OCI-LY7 (cell line): ENCODE measurements at regions not wholly inside any gene's neighbourhood (a gene's known extent, or its start where the extent isn't known, plus 50 kb on each side); places are given as distances from the start of the nearest gene placed in this dataset.

Experiments
- BruUV-seq: library from RNA; stranded (reverse); fragments of 400-500 nt; replicated peaks from 2 replicates; lab custom pipeline; 2021; lab: Mats Ljungman, UMichigan
- CTCF ChIA-PET: fragments of 300-600 bp; sonication (Branson Sonifier 250); formaldehyde crosslinking; loops from one replicate; lab custom pipeline; 2022; ENCODE audit warnings: antibody characterized with exemption; ENCODE audit not compliant: unreplicated experiment; lab: Charles Lee
- POLR2A ChIA-PET: fragments of 300-600 bp; sonication (Branson Sonifier 250); formaldehyde crosslinking; loops from one replicate; lab custom pipeline; 2022; ENCODE audit warnings: antibody characterized with exemption; lab: Charles Lee
- DNase-seq: peaks from one replicate; pipeline ENCODE4 v3.0.0-alpha.2; 2015; ENCODE audit warnings: low spot score
- H2AFZ ChIP-seq: fragments of 200-600 bp; sonication (generic), shearing (Covaris generic); 2 replicates; pipeline ENCODE4 v1.6.1; 2014; ENCODE audit warnings: mild to moderate bottlenecking, antibody characterized with exemption, low read length, moderate library complexity
- H3K27ac ChIP-seq: fragments of 200-600 bp; sonication (generic); 2 replicates; pipeline ENCODE4 v1.5.1; 2014; ENCODE audit warnings: mixed run types, low read depth, mild to moderate bottlenecking, moderate library complexity, low read length, inconsistent platforms; ENCODE audit not compliant: poor library complexity, severe bottlenecking
- H3K36me3 ChIP-seq: fragments of 200-600 bp; sonication (generic); 2 replicates; pipeline ENCODE4 v1.6.1; 2014; ENCODE audit warnings: mild to moderate bottlenecking, antibody characterized with exemption, low read length, moderate library complexity, mixed read lengths; ENCODE audit not compliant: insufficient read depth
- H3K4me1 ChIP-seq: fragments of 200-600 bp; sonication (generic); 2 replicates; pipeline ENCODE4 v1.5.1; 2014; ENCODE audit warnings: mild to moderate bottlenecking, low read length; ENCODE audit not compliant: insufficient read depth, poor library complexity, severe bottlenecking
- H3K4me2 ChIP-seq: fragments of 200-600 bp; sonication (generic); 2 replicates; pipeline ENCODE4 v1.6.1; 2014; ENCODE audit warnings: mild to moderate bottlenecking, low read length
- H3K4me3 ChIP-seq: fragments of 200-600 bp; sonication (generic); 2 replicates; pipeline ENCODE4 v1.5.1; 2014; ENCODE audit warnings: mild to moderate bottlenecking, low read depth, low read length; ENCODE audit not compliant: poor library complexity, severe bottlenecking
- H3K79me2 ChIP-seq: fragments of 200-600 bp; sonication (generic); 2 replicates; pipeline ENCODE4 v1.6.1; 2016; ENCODE audit warnings: low read depth, mild to moderate bottlenecking, low read length, moderate library complexity, mixed read lengths; ENCODE audit not compliant: insufficient read depth
- H3K9me2 ChIP-seq: fragments of 200-600 bp; sonication (generic); 2 replicates; pipeline ENCODE4 v1.6.1; 2016; ENCODE audit warnings: mild to moderate bottlenecking, low read length, mixed read lengths; ENCODE audit not compliant: insufficient read depth
- H3K9me3 ChIP-seq: fragments of 200-600 bp; sonication (generic); 2 replicates; pipeline ENCODE4 v1.6.1; 2014; ENCODE audit warnings: mild to moderate bottlenecking, mixed run types, low read length, mixed read lengths
- H4K20me1 ChIP-seq: fragments of 200-600 bp; sonication (generic); 2 replicates; pipeline ENCODE4 v1.6.1; 2014; ENCODE audit warnings: mild to moderate bottlenecking, antibody characterized with exemption, low read length, moderate library complexity, mixed read lengths; ENCODE audit not compliant: insufficient read depth
- CTCF ChIP-seq: fragments of 200-600 bp; sonication (generic); conservative IDR thresholded peaks from 2 replicates; pipeline ENCODE4 v1.5.1; 2014; ENCODE audit warnings: mild to moderate bottlenecking, antibody characterized with exemption, low read length, moderate library complexity, mixed read lengths
- EZH2phosphoT487 ChIP-seq: fragments of 200-600 bp; sonication (generic); IDR thresholded peaks from 2 replicates; pipeline ENCODE4 v1.6.1; 2018; ENCODE audit warnings: low read depth, borderline replicate concordance, mild to moderate bottlenecking, mixed run types, antibody characterized with exemption, low read length, moderate library complexity, mixed read lengths
- intact Hi-C: fragments of 100-400 bp; cut with micrococcal nuclease; formaldehyde crosslinking; loops from one replicate; pipeline ENCODE4 v1.10.0; 2022; ENCODE audit not compliant: unreplicated experiment

GRCh38 chrX:69016293-69016941 is 148.8 kb downstream of the PJA1 start:
- CTCF ChIA-PET: no interaction called here
- TF ChIP-seq EZH2phosphoT487 (no peak), CTCF (no peak)
- Histone ChIP-seq H3K4me1 (no peaks in the 10 kb centered on the region), H3K4me2 (no peak overlapping the region), H4K20me1 (no peaks in the 10 kb centered on the region), H2AFZ (no peak overlapping the region), H3K4me3 (no peak overlapping the region), H3K9me3 (no peaks in the 10 kb centered on the region), H3K27ac (no peak overlapping the region), H3K36me3 (no peaks in the 10 kb centered on the region), H3K79me2 (no peaks in the 10 kb centered on the region), H3K9me2 (no peaks in the 10 kb centered on the region)
- DNase-seq: no peak
- BruUV-seq: no TSS peak
- intact Hi-C loops: no loop called here
- POLR2A ChIA-PET: no interaction called here

GRCh38 chrX:69015564-69016292 is 149.5 kb downstream of the PJA1 start:
- H3K4me1 ChIP-seq: no peaks in the 10 kb centered on the region
- no peaks in the 10 kb centered on the region for H3K79me2 ChIP-seq
- no peaks in the 10 kb centered on the region for H3K9me2 ChIP-seq
- H3K36me3 ChIP-seq: no peaks in the 10 kb centered on the region
- DNase-seq: no peak
- intact Hi-C loops: no loop called here
- no TSS peak for BruUV-seq
- H3K4me2 ChIP-seq: no peak overlapping the region
- H2AFZ ChIP-seq: no peak overlapping the region
- TF ChIP-seq CTCF (no peak), EZH2phosphoT487 (no peak)
- POLR2A ChIA-PET: no interaction called here
- no peak overlapping the region for H3K4me3 ChIP-seq
- no peaks in the 10 kb centered on the region for H4K20me1 ChIP-seq
- H3K27ac ChIP-seq: no peak overlapping the region
- no peaks in the 10 kb centered on the region for H3K9me3 ChIP-seq
- CTCF ChIA-PET: no interaction called here

GRCh38 chrX:69015156-69015555 is 150.1 kb downstream of the PJA1 start:
- CTCF ChIA-PET: no interaction called here
- Histone ChIP-seq H4K20me1 (no peaks in the 10 kb centered on the region), H3K9me2 (no peaks in the 10 kb centered on the region), H3K4me3 (no peak overlapping the region), H3K4me1 (no peaks in the 10 kb centered on the region), H3K36me3 (no peaks in the 10 kb centered on the region), H3K9me3 (no peaks in the 10 kb centered on the region), H3K79me2 (no peaks in the 10 kb centered on the region), H3K4me2 (no peak overlapping the region), H3K27ac (no peak overlapping the region), H2AFZ (no peak overlapping the region)
- TF ChIP-seq EZH2phosphoT487 (no peak), CTCF (no peak)
- intact Hi-C loops: no loop called here
- BruUV-seq: no TSS peak
- POLR2A ChIA-PET: no interaction called here
- DNase-seq: no peak
